PC-9 (cell line): ENCODE measurements at regions not wholly inside any gene's neighbourhood (a gene's known extent, or its start where the extent isn't known, plus 50 kb on each side); places are given as distances from the start of the nearest gene placed in this dataset.
A peak's percentile ranks its signal among the peaks of the same experiment; 100 is the strongest.

Experiments used
- BruUV-seq: library from RNA; stranded (reverse); fragments of 400-500 nt; replicated peaks from 2 replicates; lab custom pipeline; 2021; lab: Mats Ljungman, UMichigan
- CTCF ChIA-PET: fragments of 300-600 bp; sonication (Branson Sonifier 250); formaldehyde crosslinking; loops from one replicate; lab custom pipeline; 2022; ENCODE audit warnings: antibody characterized with exemption; lab: Charles Lee
- POLR2A ChIA-PET: fragments of 300-600 bp; sonication (Branson Sonifier 250); formaldehyde crosslinking; loops from one replicate; lab custom pipeline; 2022; ENCODE audit warnings: antibody characterized with exemption; ENCODE audit not compliant: unreplicated experiment; lab: Charles Lee
- DNase-seq, 2 experiments: peaks; one replicate each; pipeline versions ENCODE4 v3.0.0 to v3.0.0-alpha.2; 2015 to 2022; ENCODE audit warnings: mixed read lengths in 1 of 2
- H2AFZ ChIP-seq: fragments of 200-600 bp; sonication (generic); 2 replicates; pipeline ENCODE4 v1.8.1; 2017; ENCODE audit warnings: antibody characterized with exemption
- H3F3A ChIP-seq: fragments of 200-600 bp; sonication (generic); 2 replicates; pipeline ENCODE4 v1.8.1; 2017; ENCODE audit warnings: antibody characterized with exemption, mild to moderate bottlenecking, low read depth; ENCODE audit not compliant: insufficient read depth
- H3K27ac ChIP-seq: fragments of 200-600 bp; sonication (generic); 2 replicates; pipeline ENCODE4 v1.6.1; 2016; ENCODE audit warnings: mixed run types
- H3K27me3 ChIP-seq: fragments of 200-600 bp; sonication (generic); 2 replicates; pipeline ENCODE4 v1.6.1; 2016; ENCODE audit warnings: low read depth, mixed run types; ENCODE audit not compliant: insufficient read depth
- H3K36me3 ChIP-seq: fragments of 200-600 bp; sonication (generic); 2 replicates; pipeline ENCODE4 v1.6.1; 2016; ENCODE audit warnings: low read depth, mixed run types
- H3K4me1 ChIP-seq: fragments of 200-600 bp; sonication (generic); replicated peaks from 2 replicates; pipeline ENCODE4 v1.6.1; 2016; ENCODE audit warnings: mixed run types; ENCODE audit not compliant: insufficient read depth
- H3K4me2 ChIP-seq: fragments of 200-600 bp; sonication (generic); 2 replicates; pipeline ENCODE4 v1.6.1; 2017; ENCODE audit warnings: mixed run types
- H3K4me3 ChIP-seq: fragments of 200-600 bp; sonication (generic); 2 replicates; pipeline ENCODE4 v1.6.1; 2016; ENCODE audit warnings: mixed run types
- H3K79me2 ChIP-seq: fragments of 200-600 bp; sonication (generic); 2 replicates; pipeline ENCODE4 v1.6.1; 2017; ENCODE audit warnings: low read depth, mixed run types
- H3K9me2 ChIP-seq: fragments of 200-600 bp; sonication (generic); 2 replicates; pipeline ENCODE4 v1.8.1; 2017; ENCODE audit warnings: mild to moderate bottlenecking; ENCODE audit not compliant: insufficient read depth
- H3K9me3 ChIP-seq: fragments of 200-600 bp; sonication (generic); 2 replicates; pipeline ENCODE4 v1.8.1; 2016; ENCODE audit warnings: low read depth; ENCODE audit not compliant: insufficient read depth
- H4K20me1 ChIP-seq: fragments of 200-600 bp; sonication (generic); 2 replicates; pipeline ENCODE4 v1.8.1; 2017; ENCODE audit not compliant: insufficient read depth
- CTCF ChIP-seq: fragments of 200-600 bp; sonication (generic); conservative IDR thresholded peaks from 2 replicates; pipeline ENCODE4 v1.6.1; 2017; ENCODE audit warnings: mixed run types, antibody characterized with exemption, mild to moderate bottlenecking, moderate library complexity
- EZH2 ChIP-seq: fragments of 200-600 bp; sonication (generic); IDR thresholded peaks from 2 replicates; pipeline ENCODE4 v1.8.0; 2017; ENCODE audit warnings: antibody characterized with exemption, low read depth
- intact Hi-C: fragments of 100-400 bp; cut with micrococcal nuclease; formaldehyde crosslinking; loops from one replicate; pipeline ENCODE4 v1.10.0; 2022; ENCODE audit not compliant: unreplicated experiment

GRCh38 chr3:87354398-87354797 is 78.0 kb upstream of the POU1F1 start:
- Histone ChIP-seq H3K4me1 (peaks cover under 1% of the 10 kb centered on the region; the same call in 1 of the 2 replicates), H3F3A (no peaks in the 10 kb centered on the region), H3K27me3 (no peaks in the 10 kb centered on the region), H3K36me3 (no peaks in the 10 kb centered on the region), H3K79me2 (no peaks in the 10 kb centered on the region), H3K4me2 (no peak overlapping the region), H3K4me3 (no peak overlapping the region), H2AFZ (no peak overlapping the region), H3K9me3 (0 out of 2 replicates have a peak, but pooled peaks cover 4% of the 10 kb centered on the region), H3K27ac (no peak overlapping the region), H3K9me2 (no peaks in the 10 kb centered on the region), H4K20me1 (no peaks in the 10 kb centered on the region)
- CTCF ChIA-PET, result no interaction called here
- no TSS peak for BruUV-seq
- DNase-seq, result no peak
- intact Hi-C loops, result no loop called here
- POLR2A ChIA-PET, result no interaction called here
- TF ChIP-seq CTCF (no peak), EZH2 (no peak)

DNA sequence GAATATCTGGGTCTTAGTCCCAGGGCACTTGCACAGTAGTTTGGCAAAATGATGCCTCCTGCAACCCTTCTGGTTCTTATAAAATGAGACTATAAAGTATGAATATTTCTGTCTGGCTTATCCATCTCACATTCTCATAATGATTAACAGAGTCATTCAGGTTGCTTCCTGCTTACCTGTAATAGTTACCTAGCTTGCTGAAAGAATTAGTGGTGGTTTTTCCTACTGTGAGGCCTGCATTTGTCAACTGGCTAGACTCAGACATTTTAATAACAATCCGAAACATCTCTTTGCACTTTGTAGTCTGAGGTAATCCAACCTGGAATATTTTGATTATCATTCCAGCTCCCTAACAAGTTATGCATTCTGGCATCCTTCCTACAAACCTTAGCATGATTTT is 75.6 kb upstream of the POU1F1 start:
- no peaks in the 10 kb centered on the region for H3K36me3 ChIP-seq
- no peaks in the 10 kb centered on the region for H3K4me1 ChIP-seq
- DNase-seq, result no peak
- H4K20me1 ChIP-seq, result no peaks in the 10 kb centered on the region
- no peaks in the 10 kb centered on the region for H3K79me2 ChIP-seq
- H3K9me2 ChIP-seq, result no peaks in the 10 kb centered on the region
- no peaks in the 10 kb centered on the region for H3F3A ChIP-seq
- no peak for TF ChIP-seq EZH2
- no peak overlapping the region for H3K4me3 ChIP-seq
- ChIA-PET CTCF (interaction anchor here (1.2 to 1.3 kb wide), 2 partner anchors 16 to 152 kb away, joined by 3 to 5 read pairs; no protein-coding TSS in a partner anchor), POLR2A (no interaction called here)
- intact Hi-C loops, result loop anchor here (2.0 kb wide), 1 partner anchor 45 kb away; no protein-coding TSS in a partner anchor
- BruUV-seq, result no TSS peak
- 0 out of 2 replicates have a peak, but pooled peaks cover 4% of the 10 kb centered on the region for H3K9me3 ChIP-seq
- H3K27ac ChIP-seq, result no peak overlapping the region
- H2AFZ ChIP-seq, result no peak overlapping the region
- H3K27me3 ChIP-seq, result no peaks in the 10 kb centered on the region
- H3K4me2 ChIP-seq, result no peak overlapping the region

GRCh38 chr3:87350367-87351199 is 74.2 kb upstream of the POU1F1 start:
- no peaks in the 10 kb centered on the region for H3K36me3 ChIP-seq
- H3K9me2 ChIP-seq, result no peaks in the 10 kb centered on the region
- H3K27me3 ChIP-seq, result no peaks in the 10 kb centered on the region
- no peaks in the 10 kb centered on the region for H3F3A ChIP-seq
- 0 out of 2 replicates have a peak, but pooled peaks cover 4% of the 10 kb centered on the region for H3K9me3 ChIP-seq
- H3K79me2 ChIP-seq, result no peaks in the 10 kb centered on the region
- no peaks in the 10 kb centered on the region for H4K20me1 ChIP-seq
- no peak overlapping the region for H3K4me2 ChIP-seq
- no peaks in the 10 kb centered on the region for H3K4me1 ChIP-seq
- no peak overlapping the region for H2AFZ ChIP-seq
- ChIA-PET POLR2A (interaction anchor here (0.6 kb wide), 1 partner anchor 513 kb away, joined by 8 read pairs; no protein-coding TSS in a partner anchor), CTCF (interaction anchor here (0.6 to 1.3 kb wide), 6 partner anchors 14 to 153 kb away, joined by 3 to 8 read pairs (median 4); no protein-coding TSS in a partner anchor)
- no TSS peak for BruUV-seq
- intact Hi-C loops, result loop anchor here (1.0 to 2.0 kb wide), 3 partner anchors 44 to 154 kb away; no protein-coding TSS in a partner anchor
- DNase-seq, result peak in 1 of 2 experiments; percentile 48
- no peak overlapping the region for H3K27ac ChIP-seq
- H3K4me3 ChIP-seq, result no peak overlapping the region
- TF ChIP-seq EZH2, result no peak
- TF ChIP-seq CTCF, result peak; percentile 88
